Neural progenitor cell (in vitro differentiated cells): ENCODE measurements at regions not wholly inside any gene's neighbourhood (a gene's known extent, or its start where the extent isn't known, plus 50 kb on each side); places are given as distances from the start of the nearest gene placed in this dataset.

Experiments
- DNase-seq: peaks from one replicate; pipeline ENCODE4 v3.0.0-alpha.2; 2016; ENCODE audit warnings: low spot score
- H2AFZ ChIP-seq: fragments of 200-600 bp; sonication (generic); replicated peaks from 2 replicates; pipeline ENCODE4 v1.6.1; 2016; ENCODE audit warnings: antibody characterized with exemption
- H3F3A ChIP-seq: fragments of 200-600 bp; sonication (generic); 2 replicates; pipeline ENCODE4 v1.6.1; 2016; ENCODE audit warnings: antibody characterized with exemption, low read depth
- H3K27ac ChIP-seq: fragments of 200-600 bp; sonication (generic); 2 replicates; pipeline ENCODE4 v1.5.1; 2016; ENCODE audit warnings: mild to moderate bottlenecking
- H3K27me3 ChIP-seq: fragments of 200-600 bp; sonication (generic); 2 replicates; pipeline ENCODE4 v1.6.1; 2016; ENCODE audit warnings: mild to moderate bottlenecking, moderate library complexity
- H3K36me3 ChIP-seq: fragments of 200-600 bp; sonication (generic); 2 replicates; pipeline ENCODE4 v1.5.1; 2016
- H3K4me1 ChIP-seq: fragments of 200-600 bp; sonication (generic); 2 replicates; pipeline ENCODE4 v1.6.1; 2016; ENCODE audit warnings: mixed run types
- H3K4me2 ChIP-seq: fragments of 200-600 bp; sonication (generic); 2 replicates; pipeline ENCODE4 v1.6.1; 2016
- H3K4me3 ChIP-seq: fragments of 200-600 bp; sonication (generic); 2 replicates; pipeline ENCODE4 v1.5.1; 2016
- H3K79me2 ChIP-seq: fragments of 200-600 bp; sonication (generic); 2 replicates; pipeline ENCODE4 v1.6.1; 2016; ENCODE audit warnings: low read depth
- H3K9ac ChIP-seq: fragments of 200-600 bp; sonication (generic); 2 replicates; pipeline ENCODE4 v1.6.1; 2016
- H3K9me3 ChIP-seq: fragments of 200-600 bp; sonication (generic); 2 replicates; pipeline ENCODE4 v1.5.1; 2016; ENCODE audit warnings: low read depth
- H4K20me1 ChIP-seq: fragments of 200-600 bp; sonication (generic); 2 replicates; pipeline ENCODE4 v1.6.1; 2016; ENCODE audit warnings: low read depth
- H3K27ac Mint-ChIP-seq: 3 replicates; pipeline ENCODE4 v1.8.0; 2021; ENCODE audit warnings: mixed read lengths
- H3K27me3 Mint-ChIP-seq: 2 replicates; pipeline ENCODE4 v1.8.0; 2022; ENCODE audit warnings: low read depth, mild to moderate bottlenecking, inconsistent platforms, moderate library complexity, mixed read lengths; ENCODE audit not compliant: insufficient read depth
- H3K36me3 Mint-ChIP-seq: 3 replicates; pipeline ENCODE4 v1.8.0; 2021; ENCODE audit warnings: mixed read lengths
- H3K4me1 Mint-ChIP-seq: 3 replicates; pipeline ENCODE4 v1.8.0; 2021; ENCODE audit warnings: mixed read lengths
- H3K4me3 Mint-ChIP-seq: 3 replicates; pipeline ENCODE4 v1.8.0; 2021; ENCODE audit warnings: mild to moderate bottlenecking, moderate library complexity, mixed read lengths
- H3K9me3 Mint-ChIP-seq: 3 replicates; pipeline ENCODE4 v1.8.0; 2020; ENCODE audit warnings: mixed read lengths
- CTCF ChIP-seq: fragments of 200-600 bp; sonication (generic); IDR thresholded peaks from 2 replicates; pipeline ENCODE4 v1.5.1; 2017; ENCODE audit warnings: antibody characterized with exemption, mild to moderate bottlenecking
- EZH2 ChIP-seq: fragments of 200-600 bp; sonication (generic); IDR thresholded peaks from 2 replicates; pipeline ENCODE4 v1.6.1; 2017; ENCODE audit warnings: antibody characterized with exemption, mild to moderate bottlenecking, moderate library complexity
- EZH2phosphoT487 ChIP-seq: fragments of 200-600 bp; sonication (generic); IDR thresholded peaks from 2 replicates; pipeline ENCODE4 v1.6.1; 2017; ENCODE audit warnings: antibody characterized with exemption

- Histone ChIP-seq H3F3A (no peaks in the 10 kb centered on the region), H3K9ac (no peak overlapping the region), H3K27ac (no peak overlapping the region), H3K4me1 (peaks cover 9% of the 10 kb centered on the region), H3K9me3 (no peaks in the 10 kb centered on the region), H3K4me2 (no peak overlapping the region), H2AFZ (no peak overlapping the region), H3K79me2 (no peaks in the 10 kb centered on the region), H3K27me3 (no peaks in the 10 kb centered on the region), H3K36me3 (no peaks in the 10 kb centered on the region), H4K20me1 (no peaks in the 10 kb centered on the region), H3K4me3 (no peak overlapping the region)
- no peak for DNase-seq
- Mint-ChIP-seq H3K27me3 (peaks cover 12% of the 10 kb centered on the region), H3K4me1 (peaks cover 46% of the 10 kb centered on the region), H3K27ac (peak overlapping the region; percentile 16), H3K36me3 (no peaks in the 10 kb centered on the region), H3K4me3 (peak overlapping the region; percentile 1), H3K9me3 (peaks cover 16% of the 10 kb centered on the region)
- TF ChIP-seq CTCF (no peak), EZH2 (no peak), EZH2phosphoT487 (no peak)
These were observed 189.6 kb downstream of the BCOR start for GRCh38 chrX:39907964-39908661.

- peak overlapping the region; percentile 35 for H3K4me3 Mint-ChIP-seq
- Histone ChIP-seq H3K4me3 (no peak overlapping the region), H3K4me1 (peaks cover 4% of the 10 kb centered on the region), H3K9ac (no peak overlapping the region), H3K27ac (no peak overlapping the region), H2AFZ (no peak overlapping the region), H3K27me3 (no peaks in the 10 kb centered on the region), H3K4me2 (no peak overlapping the region), H4K20me1 (no peaks in the 10 kb centered on the region), H3F3A (no peaks in the 10 kb centered on the region), H3K36me3 (no peaks in the 10 kb centered on the region), H3K9me3 (no peaks in the 10 kb centered on the region), H3K79me2 (no peaks in the 10 kb centered on the region)
- H3K9me3 Mint-ChIP-seq: peaks cover 16% of the 10 kb centered on the region
- peaks cover 37% of the 10 kb centered on the region for H3K4me1 Mint-ChIP-seq
- TF ChIP-seq EZH2 (no peak), EZH2phosphoT487 (no peak), CTCF (no peak)
- peak overlapping the region; percentile 66 for H3K27ac Mint-ChIP-seq
- no peak for DNase-seq
- no peaks in the 10 kb centered on the region for H3K36me3 Mint-ChIP-seq
- peaks cover 9% of the 10 kb centered on the region for H3K27me3 Mint-ChIP-seq
These were observed 187.8 kb downstream of the BCOR start for GRCh38 chrX:39909996-39910395.

- DNase-seq: no peak
- H3K4me1 ChIP-seq: no peaks in the 10 kb centered on the region
- H3K79me2 ChIP-seq: no peaks in the 10 kb centered on the region
- no peak overlapping the region for H3K4me3 ChIP-seq
- H3K4me1 Mint-ChIP-seq: peaks cover 31% of the 10 kb centered on the region
- no peak overlapping the region for H2AFZ ChIP-seq
- peaks cover 8% of the 10 kb centered on the region for H3K27me3 Mint-ChIP-seq
- no peak overlapping the region for H3K4me2 ChIP-seq
- H3F3A ChIP-seq: no peaks in the 10 kb centered on the region
- TF ChIP-seq CTCF: no peak
- TF ChIP-seq EZH2phosphoT487: no peak
- no peak for TF ChIP-seq EZH2
- H3K9me3 ChIP-seq: no peaks in the 10 kb centered on the region
- H3K4me3 Mint-ChIP-seq: no peak overlapping the region
- H3K36me3 ChIP-seq: no peaks in the 10 kb centered on the region
- H3K27ac ChIP-seq: no peak overlapping the region
- H3K27ac Mint-ChIP-seq: no peak overlapping the region
- peaks cover 14% of the 10 kb centered on the region for H3K9me3 Mint-ChIP-seq
- no peak overlapping the region for H3K9ac ChIP-seq
- H4K20me1 ChIP-seq: no peaks in the 10 kb centered on the region
- no peaks in the 10 kb centered on the region for H3K36me3 Mint-ChIP-seq
- H3K27me3 ChIP-seq: no peaks in the 10 kb centered on the region
These were observed 187.1 kb downstream of the BCOR start for GRCh38 chrX:39910651-39911050.
